GM23338 (cell line): ENCODE measurements at regions not wholly inside any gene's neighbourhood (a gene's known extent, or its start where the extent isn't known, plus 50 kb on each side); places are given as distances from the start of the nearest gene placed in this dataset.

ENCODE experiments used
- ATAC-seq: fragments of 200-7000 bp; cut with Tn5 transposase; 3 replicates; pipeline ENCODE4 v1.9.1; 2020
- DNase-seq: peaks from one replicate; pipeline ENCODE4 v3.0.0-alpha.2; 2015; ENCODE audit warnings: low spot score
- H2AFZ ChIP-seq: fragments of 200-600 bp; sonication (generic); 2 replicates; pipeline ENCODE4 v1.8.0; 2016; ENCODE audit warnings: antibody characterized with exemption, mild to moderate bottlenecking, moderate library complexity
- H3F3A ChIP-seq: fragments of 200-600 bp; sonication (generic); replicated peaks from 2 replicates; pipeline ENCODE4 v1.8.0; 2017; ENCODE audit warnings: antibody characterized with exemption, mixed run types, low read depth
- H3K27ac ChIP-seq: fragments of 200-600 bp; sonication (generic); 2 replicates; pipeline ENCODE4 v1.6.1; 2016; ENCODE audit warnings: low read depth
- H3K27me3 ChIP-seq: fragments of 200-600 bp; sonication (generic); 2 replicates; pipeline ENCODE4 v1.8.0; 2016; ENCODE audit warnings: mild to moderate bottlenecking, mixed run types, moderate library complexity; ENCODE audit not compliant: insufficient read depth
- H3K36me3 ChIP-seq: fragments of 200-600 bp; sonication (generic); 2 replicates; pipeline ENCODE4 v1.8.0; 2016; ENCODE audit warnings: mild to moderate bottlenecking; ENCODE audit not compliant: insufficient read depth
- H3K4me1 ChIP-seq: fragments of 200-600 bp; sonication (generic); 2 replicates; pipeline ENCODE4 v1.8.0; 2016; ENCODE audit warnings: mild to moderate bottlenecking, moderate library complexity; ENCODE audit not compliant: insufficient read depth
- H3K4me2 ChIP-seq: fragments of 200-600 bp; sonication (generic); 2 replicates; pipeline ENCODE4 v1.7.1; 2017; ENCODE audit warnings: mixed run types
- H3K4me3 ChIP-seq: fragments of 200-600 bp; sonication (generic); 2 replicates; pipeline ENCODE4 v1.6.1; 2016; ENCODE audit warnings: mixed run types
- H3K79me2 ChIP-seq: fragments of 200-600 bp; sonication (generic); replicated peaks from 2 replicates; pipeline ENCODE4 v1.8.0; 2017; ENCODE audit warnings: mild to moderate bottlenecking; ENCODE audit not compliant: insufficient read depth
- H3K9me2 ChIP-seq: fragments of 200-600 bp; sonication (generic); 2 replicates; pipeline ENCODE4 v1.8.0; 2017; ENCODE audit not compliant: insufficient read depth
- H4K20me1 ChIP-seq: fragments of 200-600 bp; sonication (generic); replicated peaks from 2 replicates; pipeline ENCODE4 v1.8.0; 2017; ENCODE audit warnings: mild to moderate bottlenecking; ENCODE audit not compliant: insufficient read depth
- H3K27ac Mint-ChIP-seq: 2 replicates; pipeline ENCODE4 v1.8.0; 2020; ENCODE audit warnings: inconsistent platforms, mild to moderate bottlenecking, moderate library complexity, mixed read lengths
- H3K27me3 Mint-ChIP-seq: 3 replicates; pipeline ENCODE4 v1.8.0; 2022; ENCODE audit warnings: low read depth, mild to moderate bottlenecking, moderate library complexity, mixed read lengths, inconsistent platforms; ENCODE audit not compliant: insufficient read depth, poor library complexity
- H3K36me3 Mint-ChIP-seq: 3 replicates; pipeline ENCODE4 v1.8.0; 2021; ENCODE audit warnings: low read depth, mild to moderate bottlenecking, inconsistent platforms, moderate library complexity, mixed read lengths
- H3K4me1 Mint-ChIP-seq: 3 replicates; pipeline ENCODE4 v1.8.0; 2020; ENCODE audit warnings: mild to moderate bottlenecking, inconsistent platforms, mixed read lengths
- H3K4me3 Mint-ChIP-seq: 3 replicates; pipeline ENCODE4 v1.8.0; 2021; ENCODE audit warnings: moderate library complexity, mild to moderate bottlenecking, inconsistent platforms, mixed read lengths
- H3K9me3 Mint-ChIP-seq: 3 replicates; pipeline ENCODE4 v1.8.0; 2020; ENCODE audit warnings: moderate library complexity, mild to moderate bottlenecking, inconsistent platforms, mixed read lengths
- CREB1 ChIP-seq: fragments of 250-450 bp; sonication (Bioruptor Pico); IDR thresholded peaks from 2 replicates; pipeline ENCODE4 v1.5.0; 2020; ENCODE audit warnings: low read depth, mild to moderate bottlenecking, moderate library complexity
- CTCF ChIP-seq, 2 experiments: fragments of 200-600 bp in 1 of 2; sonication (generic) in 1 of 2; conservative IDR thresholded peaks; 2 replicates each; pipeline versions ENCODE4 v1.5.1 to v1.6.1; 2016 to 2017; ENCODE audit warnings: antibody characterized with exemption in 2 of 2, low read depth in 2 of 2, mild to moderate bottlenecking in 2 of 2, moderate library complexity in 1 of 2
- EZH2 ChIP-seq: fragments of 200-600 bp; sonication (generic); IDR thresholded peaks from one replicate; pipeline ENCODE4 v1.8.0; 2017; ENCODE audit warnings: antibody characterized with exemption, mild to moderate bottlenecking, low read depth; ENCODE audit not compliant: unreplicated experiment
- EZH2phosphoT487 ChIP-seq: fragments of 200-600 bp; sonication (generic); IDR thresholded peaks from one replicate; pipeline ENCODE4 v1.8.1; 2018; ENCODE audit warnings: antibody characterized with exemption; ENCODE audit not compliant: unreplicated experiment
- JUNB ChIP-seq: IDR thresholded peaks from one replicate; pipeline ENCODE4 v1.6.1; 2016; ENCODE audit warnings: antibody characterized with exemption; ENCODE audit not compliant: unreplicated experiment
- POLR2AphosphoS5 ChIP-seq: IDR thresholded peaks from 2 replicates; pipeline ENCODE4 v1.6.1; 2016; ENCODE audit warnings: antibody characterized with exemption, low read depth
- REST ChIP-seq: IDR thresholded peaks from one replicate; pipeline ENCODE4 v1.6.1; 2018; ENCODE audit warnings: antibody characterized with exemption; ENCODE audit not compliant: unreplicated experiment
- STAT1 ChIP-seq: IDR thresholded peaks from one replicate; pipeline ENCODE4 v1.6.1; 2016; ENCODE audit warnings: antibody characterized with exemption; ENCODE audit not compliant: unreplicated experiment
- ZNF114 ChIP-seq: fragments of 250-450 bp; sonication (Bioruptor Pico); IDR thresholded peaks from 2 replicates; pipeline ENCODE4 v1.5.0; 2020; ENCODE audit warnings: mild to moderate bottlenecking, moderate library complexity
- ZNF331 ChIP-seq: fragments of 250-450 bp; sonication (Bioruptor Pico); IDR thresholded peaks from 2 replicates; pipeline ENCODE4 v1.5.0; 2020; ENCODE audit warnings: low read depth, mild to moderate bottlenecking, moderate library complexity
- TF ChIP-seq, protein P1 (sequence below): IDR thresholded peaks from 2 replicates; pipeline ENCODE4 v1.6.1; 2016; ENCODE audit warnings: antibody characterized with exemption
- TF ChIP-seq, protein P2 (sequence below): fragments of 250-450 bp; sonication (Bioruptor Pico); IDR thresholded peaks from 2 replicates; pipeline ENCODE4 v1.5.0; 2020; ENCODE audit warnings: mild to moderate bottlenecking, moderate library complexity

DNA sequence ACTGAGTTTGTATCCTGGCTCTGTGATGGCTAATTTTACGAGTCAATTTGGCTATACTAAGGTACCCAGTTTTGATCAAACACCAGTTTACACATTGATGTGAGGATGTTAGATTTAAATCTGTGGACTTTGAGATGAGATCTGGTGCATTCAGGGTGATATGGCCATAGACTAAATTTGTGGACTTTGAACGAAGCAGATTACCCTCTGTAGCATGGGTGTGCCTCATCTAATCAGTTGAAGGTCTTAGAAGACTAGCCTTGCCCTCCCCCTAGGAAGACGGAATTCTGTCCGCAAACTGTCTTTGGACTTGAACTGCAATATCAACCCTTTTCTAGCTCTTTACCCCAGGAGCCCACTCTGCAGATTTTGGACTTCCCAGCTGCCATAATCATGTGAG lies 547.8 kb upstream of the CITED2 start:
- no peak overlapping the region for H3K4me3 ChIP-seq
- no peak overlapping the region for H2AFZ ChIP-seq
- H3K27me3 Mint-ChIP-seq: no peaks in the 10 kb centered on the region
- H3K36me3 Mint-ChIP-seq: no peaks in the 10 kb centered on the region; the same call in 2 of the 3 replicates
- H3K9me3 Mint-ChIP-seq: no peaks in the 10 kb centered on the region; the same call in 2 of the 3 replicates
- no peak overlapping the region for H3K27ac Mint-ChIP-seq
- no peaks in the 10 kb centered on the region for H3K36me3 ChIP-seq
- peaks cover 6% of the 10 kb centered on the region; the same call in 1 of the 2 replicates for H3K4me1 ChIP-seq
- H4K20me1 ChIP-seq: no peaks in the 10 kb centered on the region
- H3K27ac ChIP-seq: no peak overlapping the region
- ATAC-seq (no peak), DNase-seq (no peak)
- no peak overlapping the region for H3K4me2 ChIP-seq
- peaks cover 17% of the 10 kb centered on the region for H3K4me1 Mint-ChIP-seq
- H3K4me3 Mint-ChIP-seq: no peak overlapping the region
- TF ChIP-seq EZH2phosphoT487: no peak
- TF ChIP-seq STAT1: no peak
- no peak for TF ChIP-seq EZH2
- no peak for TF ChIP-seq ZNF114
- TF ChIP-seq CTCF (conservative IDR thresholded peaks at IDR 0.05; ENCODE audit: low read depth in 2 of 2): no peak
- TF ChIP-seq ZNF331: no peak
- TF ChIP-seq, protein P1, sequence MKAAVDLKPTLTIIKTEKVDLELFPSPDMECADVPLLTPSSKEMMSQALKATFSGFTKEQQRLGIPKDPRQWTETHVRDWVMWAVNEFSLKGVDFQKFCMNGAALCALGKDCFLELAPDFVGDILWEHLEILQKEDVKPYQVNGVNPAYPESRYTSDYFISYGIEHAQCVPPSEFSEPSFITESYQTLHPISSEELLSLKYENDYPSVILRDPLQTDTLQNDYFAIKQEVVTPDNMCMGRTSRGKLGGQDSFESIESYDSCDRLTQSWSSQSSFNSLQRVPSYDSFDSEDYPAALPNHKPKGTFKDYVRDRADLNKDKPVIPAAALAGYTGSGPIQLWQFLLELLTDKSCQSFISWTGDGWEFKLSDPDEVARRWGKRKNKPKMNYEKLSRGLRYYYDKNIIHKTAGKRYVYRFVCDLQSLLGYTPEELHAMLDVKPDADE: no peak
- no peak for TF ChIP-seq CREB1
- TF ChIP-seq POLR2AphosphoS5: no peak
- no peak for TF ChIP-seq REST
- TF ChIP-seq, protein P2, sequence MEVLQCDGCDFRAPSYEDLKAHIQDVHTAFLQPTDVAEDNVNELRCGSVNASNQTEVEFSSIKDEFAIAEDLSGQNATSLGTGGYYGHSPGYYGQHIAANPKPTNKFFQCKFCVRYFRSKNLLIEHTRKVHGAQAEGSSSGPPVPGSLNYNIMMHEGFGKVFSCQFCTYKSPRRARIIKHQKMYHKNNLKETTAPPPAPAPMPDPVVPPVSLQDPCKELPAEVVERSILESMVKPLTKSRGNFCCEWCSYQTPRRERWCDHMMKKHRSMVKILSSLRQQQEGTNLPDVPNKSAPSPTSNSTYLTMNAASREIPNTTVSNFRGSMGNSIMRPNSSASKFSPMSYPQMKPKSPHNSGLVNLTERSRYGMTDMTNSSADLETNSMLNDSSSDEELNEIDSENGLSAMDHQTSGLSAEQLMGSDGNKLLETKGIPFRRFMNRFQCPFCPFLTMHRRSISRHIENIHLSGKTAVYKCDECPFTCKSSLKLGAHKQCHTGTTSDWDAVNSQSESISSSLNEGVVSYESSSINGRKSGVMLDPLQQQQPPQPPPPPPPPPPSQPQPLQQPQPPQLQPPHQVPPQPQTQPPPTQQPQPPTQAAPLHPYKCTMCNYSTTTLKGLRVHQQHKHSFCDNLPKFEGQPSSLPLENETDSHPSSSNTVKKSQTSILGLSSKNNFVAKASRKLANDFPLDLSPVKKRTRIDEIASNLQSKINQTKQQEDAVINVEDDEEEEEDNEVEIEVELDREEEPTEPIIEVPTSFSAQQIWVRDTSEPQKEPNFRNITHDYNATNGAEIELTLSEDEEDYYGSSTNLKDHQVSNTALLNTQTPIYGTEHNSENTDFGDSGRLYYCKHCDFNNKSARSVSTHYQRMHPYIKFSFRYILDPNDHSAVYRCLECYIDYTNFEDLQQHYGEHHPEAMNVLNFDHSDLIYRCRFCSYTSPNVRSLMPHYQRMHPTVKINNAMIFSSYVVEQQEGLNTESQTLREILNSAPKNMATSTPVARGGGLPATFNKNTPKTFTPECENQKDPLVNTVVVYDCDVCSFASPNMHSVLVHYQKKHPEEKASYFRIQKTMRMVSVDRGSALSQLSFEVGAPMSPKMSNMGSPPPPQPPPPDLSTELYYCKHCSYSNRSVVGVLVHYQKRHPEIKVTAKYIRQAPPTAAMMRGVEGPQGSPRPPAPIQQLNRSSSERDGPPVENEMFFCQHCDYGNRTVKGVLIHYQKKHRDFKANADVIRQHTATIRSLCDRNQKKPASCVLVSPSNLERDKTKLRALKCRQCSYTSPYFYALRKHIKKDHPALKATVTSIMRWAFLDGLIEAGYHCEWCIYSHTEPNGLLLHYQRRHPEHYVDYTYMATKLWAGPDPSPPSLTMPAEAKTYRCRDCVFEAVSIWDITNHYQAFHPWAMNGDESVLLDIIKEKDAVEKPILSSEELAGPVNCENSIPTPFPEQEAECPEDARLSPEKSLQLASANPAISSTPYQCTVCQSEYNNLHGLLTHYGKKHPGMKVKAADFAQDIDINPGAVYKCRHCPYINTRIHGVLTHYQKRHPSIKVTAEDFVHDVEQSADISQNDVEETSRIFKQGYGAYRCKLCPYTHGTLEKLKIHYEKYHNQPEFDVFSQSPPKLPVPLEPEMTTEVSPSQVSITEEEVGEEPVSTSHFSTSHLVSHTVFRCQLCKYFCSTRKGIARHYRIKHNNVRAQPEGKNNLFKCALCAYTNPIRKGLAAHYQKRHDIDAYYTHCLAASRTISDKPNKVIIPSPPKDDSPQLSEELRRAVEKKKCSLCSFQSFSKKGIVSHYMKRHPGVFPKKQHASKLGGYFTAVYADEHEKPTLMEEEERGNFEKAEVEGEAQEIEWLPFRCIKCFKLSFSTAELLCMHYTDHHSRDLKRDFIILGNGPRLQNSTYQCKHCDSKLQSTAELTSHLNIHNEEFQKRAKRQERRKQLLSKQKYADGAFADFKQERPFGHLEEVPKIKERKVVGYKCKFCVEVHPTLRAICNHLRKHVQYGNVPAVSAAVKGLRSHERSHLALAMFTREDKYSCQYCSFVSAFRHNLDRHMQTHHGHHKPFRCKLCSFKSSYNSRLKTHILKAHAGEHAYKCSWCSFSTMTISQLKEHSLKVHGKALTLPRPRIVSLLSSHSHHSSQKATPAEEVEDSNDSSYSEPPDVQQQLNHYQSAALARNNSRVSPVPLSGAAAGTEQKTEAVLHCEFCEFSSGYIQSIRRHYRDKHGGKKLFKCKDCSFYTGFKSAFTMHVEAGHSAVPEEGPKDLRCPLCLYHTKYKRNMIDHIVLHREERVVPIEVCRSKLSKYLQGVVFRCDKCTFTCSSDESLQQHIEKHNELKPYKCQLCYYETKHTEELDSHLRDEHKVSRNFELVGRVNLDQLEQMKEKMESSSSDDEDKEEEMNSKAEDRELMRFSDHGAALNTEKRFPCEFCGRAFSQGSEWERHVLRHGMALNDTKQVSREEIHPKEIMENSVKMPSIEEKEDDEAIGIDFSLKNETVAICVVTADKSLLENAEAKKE: no peak
- no peak for TF ChIP-seq JUNB
- no peaks in the 10 kb centered on the region for H3K27me3 ChIP-seq
- peaks cover 10% of the 10 kb centered on the region; the same call in 1 of the 2 replicates for H3K9me2 ChIP-seq
- H3F3A ChIP-seq: no peaks in the 10 kb centered on the region
- H3K79me2 ChIP-seq: no peaks in the 10 kb centered on the region
